GM12873 (cell line): ENCODE measurements at regions not wholly inside any gene's neighbourhood (a gene's known extent, or its start where the extent isn't known, plus 50 kb on each side); places are given as distances from the start of the nearest gene placed in this dataset.

Experiments
- TF ChIP-seq, protein P1 (sequence below): IDR thresholded peaks from 2 replicates; pipeline ENCODE4 v1.5.1; 2012; ENCODE audit warnings: low read depth, mild to moderate bottlenecking, moderate library complexity, low read length, control low read depth; ENCODE audit not compliant: insufficient read depth; ENCODE audit errors: missing control alignments

DNA sequence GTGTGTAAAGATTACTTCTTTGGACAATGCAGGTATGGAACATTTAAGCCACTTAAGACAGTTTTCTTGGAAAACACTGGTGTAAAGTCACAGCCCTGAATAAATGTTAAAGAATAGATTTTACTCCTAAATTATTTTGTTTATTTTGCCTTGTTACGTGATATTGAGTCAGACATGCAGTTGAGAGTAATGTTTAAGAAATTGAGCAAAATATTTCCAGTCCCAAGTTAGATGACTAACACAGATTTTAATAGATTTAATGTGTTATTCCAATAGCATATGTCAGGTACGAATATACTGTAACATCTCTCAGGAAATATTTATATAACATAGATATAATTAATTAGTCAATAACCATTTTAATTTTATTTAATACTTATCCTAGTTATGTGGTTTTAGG lies 1361.7 kb downstream of the FSCB start:
- TF ChIP-seq, protein P1, sequence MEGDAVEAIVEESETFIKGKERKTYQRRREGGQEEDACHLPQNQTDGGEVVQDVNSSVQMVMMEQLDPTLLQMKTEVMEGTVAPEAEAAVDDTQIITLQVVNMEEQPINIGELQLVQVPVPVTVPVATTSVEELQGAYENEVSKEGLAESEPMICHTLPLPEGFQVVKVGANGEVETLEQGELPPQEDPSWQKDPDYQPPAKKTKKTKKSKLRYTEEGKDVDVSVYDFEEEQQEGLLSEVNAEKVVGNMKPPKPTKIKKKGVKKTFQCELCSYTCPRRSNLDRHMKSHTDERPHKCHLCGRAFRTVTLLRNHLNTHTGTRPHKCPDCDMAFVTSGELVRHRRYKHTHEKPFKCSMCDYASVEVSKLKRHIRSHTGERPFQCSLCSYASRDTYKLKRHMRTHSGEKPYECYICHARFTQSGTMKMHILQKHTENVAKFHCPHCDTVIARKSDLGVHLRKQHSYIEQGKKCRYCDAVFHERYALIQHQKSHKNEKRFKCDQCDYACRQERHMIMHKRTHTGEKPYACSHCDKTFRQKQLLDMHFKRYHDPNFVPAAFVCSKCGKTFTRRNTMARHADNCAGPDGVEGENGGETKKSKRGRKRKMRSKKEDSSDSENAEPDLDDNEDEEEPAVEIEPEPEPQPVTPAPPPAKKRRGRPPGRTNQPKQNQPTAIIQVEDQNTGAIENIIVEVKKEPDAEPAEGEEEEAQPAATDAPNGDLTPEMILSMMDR, result no peak

DNA sequence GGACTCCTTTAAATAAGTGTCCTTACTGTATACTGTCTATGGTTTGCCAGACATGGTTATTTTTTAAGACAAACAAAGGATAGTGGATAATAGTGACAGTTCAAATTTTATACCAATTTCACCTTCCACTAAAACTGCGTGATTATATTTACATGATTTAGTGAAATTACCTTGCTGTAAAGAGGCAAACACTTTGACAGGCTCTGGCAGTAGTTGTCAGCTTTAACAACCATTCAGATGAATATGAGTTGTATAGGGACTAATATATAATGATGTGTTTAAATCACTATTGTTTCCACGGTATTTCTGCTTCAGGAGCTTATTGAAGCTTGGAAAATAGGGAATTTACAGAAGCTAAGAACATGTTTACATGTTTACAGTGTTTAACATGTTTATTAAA lies 1364.0 kb downstream of the FSCB start:
- TF ChIP-seq, protein P1, result no peak

DNA sequence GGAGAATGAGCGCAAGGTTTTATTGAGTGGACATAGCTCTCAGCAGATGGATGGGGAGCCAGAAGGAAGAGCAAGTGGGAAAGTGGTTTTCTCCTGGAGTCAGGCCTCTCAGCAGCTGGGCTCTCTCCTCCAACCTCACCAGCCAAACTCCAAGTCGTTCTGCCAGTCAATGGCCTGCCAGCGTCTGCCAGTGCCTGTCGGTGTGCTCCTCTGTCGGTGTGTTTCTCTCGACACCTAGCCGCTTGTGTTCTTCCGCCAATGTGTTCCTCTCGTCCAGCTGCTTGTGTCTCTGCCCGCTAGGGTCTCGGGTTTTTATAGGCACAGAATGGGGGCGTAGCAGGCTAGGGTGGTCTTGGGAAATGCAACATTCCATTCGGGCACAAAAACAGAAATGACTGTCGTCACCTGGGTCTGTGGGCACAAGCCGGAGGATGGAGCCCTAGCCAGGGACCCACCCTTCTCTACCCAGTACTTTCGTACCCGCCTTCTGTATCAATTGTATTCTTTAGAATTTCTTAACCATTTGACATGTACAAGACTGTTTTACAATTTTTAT lies 1365.4 kb downstream of the FSCB start:
- TF ChIP-seq, protein P1, result no peak

DNA sequence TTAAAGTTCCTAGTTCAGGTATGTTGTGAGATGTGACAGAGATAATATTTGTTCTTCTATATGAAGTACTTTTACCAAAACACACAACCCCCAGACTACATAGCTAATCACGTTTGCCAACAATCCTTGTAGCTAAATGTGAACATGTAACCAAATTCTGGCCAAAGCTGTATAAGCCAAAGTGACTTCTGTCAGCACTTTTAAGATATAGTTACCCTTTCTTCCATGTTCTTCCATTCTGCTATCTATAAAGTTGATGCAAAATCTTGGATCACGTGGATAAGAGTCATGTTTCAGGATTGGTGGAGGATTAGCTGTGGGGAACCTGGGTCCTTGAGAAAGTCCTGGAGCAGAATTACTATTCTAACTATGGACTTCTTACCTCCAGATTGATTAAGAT lies 1366.6 kb downstream of the FSCB start:
- TF ChIP-seq, protein P1, result no peak

DNA sequence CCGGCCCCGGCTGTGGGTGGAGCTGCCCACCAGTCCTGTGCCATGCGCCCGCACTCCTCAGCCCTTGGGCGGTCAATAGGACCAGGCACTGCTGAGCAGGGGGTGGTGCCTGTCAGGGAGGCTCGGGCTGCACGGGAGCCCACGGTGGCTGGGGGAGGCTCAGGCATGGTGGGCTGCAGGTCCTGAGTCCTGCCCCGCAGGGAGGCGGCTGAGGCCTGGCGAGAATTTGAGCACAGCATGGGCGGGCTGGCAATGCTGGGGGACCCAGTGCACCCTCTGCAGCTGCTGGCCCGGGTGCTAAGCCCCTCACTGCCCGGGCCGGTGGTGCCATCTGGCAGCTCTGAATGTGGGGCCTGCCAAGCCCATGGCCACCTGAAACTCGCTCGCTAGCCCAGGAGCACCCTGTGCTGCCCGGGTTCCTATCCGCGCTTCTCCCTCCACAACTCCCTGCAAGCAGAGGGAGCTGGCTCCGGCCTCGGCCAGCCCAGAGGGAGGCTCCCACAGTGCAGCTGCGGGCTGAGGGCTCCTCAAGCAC lies 1371.1 kb downstream of the FSCB start:
- TF ChIP-seq, protein P1, result no peak

DNA sequence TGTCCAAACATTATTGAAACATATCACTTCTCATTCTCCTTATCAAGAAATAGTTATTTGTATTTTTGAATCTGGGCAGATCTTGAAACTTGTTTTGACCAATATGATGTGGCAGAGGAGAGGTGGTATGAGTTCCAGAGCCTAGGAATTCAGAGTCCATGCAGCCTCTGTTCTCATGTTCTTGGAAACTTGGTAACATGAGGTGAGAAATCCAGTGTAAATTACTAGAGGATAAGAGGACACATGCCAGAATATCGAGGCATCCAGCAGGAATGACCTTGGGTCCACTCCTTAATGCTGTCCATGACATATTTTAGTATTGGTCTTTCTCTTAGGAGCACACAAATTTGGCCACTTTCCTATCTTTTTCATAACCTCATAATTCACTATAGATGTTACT lies 1374.6 kb downstream of the FSCB start:
- TF ChIP-seq, protein P1, result no peak

DNA sequence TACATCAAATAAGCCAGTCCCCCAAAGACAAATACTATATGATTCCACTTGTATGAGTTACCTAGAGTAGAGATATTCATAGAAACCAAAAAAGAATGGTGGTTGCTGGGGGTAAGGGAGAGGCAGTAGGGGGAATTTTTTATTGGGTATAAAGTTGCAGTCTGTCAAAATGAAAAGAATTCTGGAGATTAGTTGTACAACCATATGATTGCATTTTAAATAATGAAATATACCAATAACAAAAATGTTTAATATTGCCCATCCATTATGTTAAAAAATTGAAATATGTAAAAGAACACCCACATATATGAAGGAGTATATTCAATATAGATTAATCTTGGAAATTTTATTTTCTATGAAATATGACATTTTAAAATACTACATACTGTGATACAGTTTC lies 1383.5 kb downstream of the FSCB start:
- TF ChIP-seq, protein P1, result no peak
